HEK293 (cell line): ENCODE measurements at regions not wholly inside any gene's neighbourhood (a gene's known extent, or its start where the extent isn't known, plus 50 kb on each side); places are given as distances from the start of the nearest gene placed in this dataset.

Experiments
- TCF7L2 ChIP-seq: IDR thresholded peaks from 2 replicates; pipeline ENCODE4 v1.6.1; 2011; ENCODE audit warnings: low read depth, mild to moderate bottlenecking, inconsistent platforms, low read length, moderate library complexity, borderline replicate concordance
- ZNF23 ChIP-seq: fragments of 450-650 bp; formaldehyde crosslinking; IDR thresholded peaks from 2 replicates; pipeline ENCODE4 v1.5.1; 2016; ENCODE audit warnings: missing biosample characterization, missing genetic modification characterization, borderline replicate concordance
- ZNF274 ChIP-seq, 2 experiments: fragments of 200-500 bp in 1 of 2; fragments of 450-650 bp in 1 of 2; sonication (Bioruptor generic) in 1 of 2; formaldehyde crosslinking in 1 of 2; IDR thresholded peaks; 2 replicates each; pipeline versions ENCODE4 v1.5.1 to v1.6.1; 2014 to 2016; ENCODE audit warnings: borderline replicate concordance in 1 of 2, inconsistent platforms in 1 of 2, low read length in 1 of 2, missing biosample characterization in 1 of 2, missing genetic modification characterization in 1 of 2
- ZNF354C ChIP-seq: fragments of 450-650 bp; formaldehyde crosslinking; IDR thresholded peaks from 2 replicates; pipeline ENCODE4 v1.5.1; 2016; ENCODE audit warnings: missing biosample characterization, missing genetic modification characterization, low read depth, borderline replicate concordance
- ZNF423 ChIP-seq: fragments of 450-650 bp; formaldehyde crosslinking; IDR thresholded peaks from 2 replicates; pipeline ENCODE4 v1.5.1; 2016; ENCODE audit warnings: missing biosample characterization, missing genetic modification characterization
- ZNF514 ChIP-seq: fragments of 450-650 bp; formaldehyde crosslinking; IDR thresholded peaks from 2 replicates; pipeline ENCODE4 v1.5.1; 2016; ENCODE audit warnings: missing biosample characterization, missing genetic modification characterization
- ZNF621 ChIP-seq: fragments of 450-650 bp; formaldehyde crosslinking; IDR thresholded peaks from 2 replicates; pipeline ENCODE4 v1.5.1; 2017; ENCODE audit warnings: missing biosample characterization, missing genetic modification characterization
- TF ChIP-seq, protein P1 (sequence below): fragments of 450-650 bp; formaldehyde crosslinking; IDR thresholded peaks from 2 replicates; pipeline ENCODE4 v1.5.1; 2016; ENCODE audit warnings: missing biosample characterization, missing genetic modification characterization
- TF ChIP-seq, protein P2 (sequence below): fragments of 450-650 bp; formaldehyde crosslinking; IDR thresholded peaks from 2 replicates; pipeline ENCODE4 v1.5.1; 2016; ENCODE audit warnings: missing biosample characterization, missing genetic modification characterization, low read depth
- TF ChIP-seq, protein P3 (sequence below): fragments of 450-650 bp; formaldehyde crosslinking; IDR thresholded peaks from 2 replicates; pipeline ENCODE4 v1.5.1; 2016; ENCODE audit warnings: missing biosample characterization, missing genetic modification characterization
- TF ChIP-seq, protein P4 (sequence below): fragments of 450-650 bp; formaldehyde crosslinking; IDR thresholded peaks from 2 replicates; pipeline ENCODE4 v1.5.1; 2016; ENCODE audit warnings: missing biosample characterization, missing genetic modification characterization, low read depth
- TF ChIP-seq, protein P5 (sequence below): fragments of 450-650 bp; formaldehyde crosslinking; optimal IDR thresholded peaks from 2 replicates; pipeline ENCODE3; 2016; ENCODE audit warnings: missing biosample characterization, mild to moderate bottlenecking, missing genetic modification characterization

DNA sequence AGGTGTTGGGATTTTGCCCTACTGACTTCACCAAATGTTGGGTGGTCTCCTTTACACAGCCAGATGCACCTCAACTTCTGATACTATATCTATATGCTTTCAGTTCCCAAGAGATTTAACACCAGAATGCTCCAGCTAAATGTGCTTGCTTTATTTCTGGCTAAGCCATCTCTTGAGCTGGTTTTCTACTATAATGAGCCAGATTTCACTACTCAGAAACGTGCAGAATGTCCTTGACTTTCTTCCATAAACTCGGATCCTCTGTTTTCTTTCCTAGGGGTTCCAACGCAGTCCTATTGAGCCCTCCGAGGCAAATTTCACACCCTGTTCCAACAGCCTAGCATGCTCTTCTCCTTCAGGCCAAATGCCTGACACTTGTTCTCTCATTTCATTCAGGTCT, 200.3 kb downstream of the DPY19L2 start:
- TF ChIP-seq ZNF423 (tag by site-specific recombination) (no peak), ZNF274 (IDR thresholded peaks at IDR 0.05; ENCODE audit: low read length) (no peak), ZNF274 (tag by site-specific recombination; IDR thresholded peaks at IDR 0.05; ENCODE audit: borderline replicate concordance) (no peak), ZNF23 (tag by site-specific recombination) (no peak), ZNF354C (no peak), ZNF621 (tag by site-specific recombination) (no peak), TCF7L2 (no peak), ZNF514 (tag by site-specific recombination) (no peak)
- TF ChIP-seq, protein P1, sequence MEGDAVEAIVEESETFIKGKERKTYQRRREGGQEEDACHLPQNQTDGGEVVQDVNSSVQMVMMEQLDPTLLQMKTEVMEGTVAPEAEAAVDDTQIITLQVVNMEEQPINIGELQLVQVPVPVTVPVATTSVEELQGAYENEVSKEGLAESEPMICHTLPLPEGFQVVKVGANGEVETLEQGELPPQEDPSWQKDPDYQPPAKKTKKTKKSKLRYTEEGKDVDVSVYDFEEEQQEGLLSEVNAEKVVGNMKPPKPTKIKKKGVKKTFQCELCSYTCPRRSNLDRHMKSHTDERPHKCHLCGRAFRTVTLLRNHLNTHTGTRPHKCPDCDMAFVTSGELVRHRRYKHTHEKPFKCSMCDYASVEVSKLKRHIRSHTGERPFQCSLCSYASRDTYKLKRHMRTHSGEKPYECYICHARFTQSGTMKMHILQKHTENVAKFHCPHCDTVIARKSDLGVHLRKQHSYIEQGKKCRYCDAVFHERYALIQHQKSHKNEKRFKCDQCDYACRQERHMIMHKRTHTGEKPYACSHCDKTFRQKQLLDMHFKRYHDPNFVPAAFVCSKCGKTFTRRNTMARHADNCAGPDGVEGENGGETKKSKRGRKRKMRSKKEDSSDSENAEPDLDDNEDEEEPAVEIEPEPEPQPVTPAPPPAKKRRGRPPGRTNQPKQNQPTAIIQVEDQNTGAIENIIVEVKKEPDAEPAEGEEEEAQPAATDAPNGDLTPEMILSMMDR (tag by site-specific recombination), result no peak
- TF ChIP-seq, protein P2, sequence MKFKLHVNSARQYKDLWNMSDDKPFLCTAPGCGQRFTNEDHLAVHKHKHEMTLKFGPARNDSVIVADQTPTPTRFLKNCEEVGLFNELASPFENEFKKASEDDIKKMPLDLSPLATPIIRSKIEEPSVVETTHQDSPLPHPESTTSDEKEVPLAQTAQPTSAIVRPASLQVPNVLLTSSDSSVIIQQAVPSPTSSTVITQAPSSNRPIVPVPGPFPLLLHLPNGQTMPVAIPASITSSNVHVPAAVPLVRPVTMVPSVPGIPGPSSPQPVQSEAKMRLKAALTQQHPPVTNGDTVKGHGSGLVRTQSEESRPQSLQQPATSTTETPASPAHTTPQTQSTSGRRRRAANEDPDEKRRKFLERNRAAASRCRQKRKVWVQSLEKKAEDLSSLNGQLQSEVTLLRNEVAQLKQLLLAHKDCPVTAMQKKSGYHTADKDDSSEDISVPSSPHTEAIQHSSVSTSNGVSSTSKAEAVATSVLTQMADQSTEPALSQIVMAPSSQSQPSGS (tag by site-specific recombination), result no peak
- TF ChIP-seq, protein P3, sequence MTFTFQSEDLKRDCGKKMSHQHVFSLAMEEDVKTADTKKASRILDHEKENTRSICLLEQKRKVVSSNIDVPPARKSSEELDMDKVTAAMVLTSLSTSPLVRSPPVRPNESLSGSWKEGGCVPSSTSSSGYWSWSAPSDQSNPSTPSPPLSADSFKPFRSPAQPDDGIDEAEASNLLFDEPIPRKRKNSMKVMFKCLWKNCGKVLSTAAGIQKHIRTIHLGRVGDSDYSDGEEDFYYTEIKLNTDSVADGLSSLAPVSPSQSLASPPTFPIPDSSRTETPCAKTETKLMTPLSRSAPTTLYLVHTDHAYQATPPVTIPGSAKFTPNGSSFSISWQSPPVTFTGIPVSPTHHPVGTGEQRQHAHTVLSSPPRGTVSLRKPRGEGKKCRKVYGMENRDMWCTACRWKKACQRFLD (tag by site-specific recombination), result no peak
- TF ChIP-seq, protein P4, sequence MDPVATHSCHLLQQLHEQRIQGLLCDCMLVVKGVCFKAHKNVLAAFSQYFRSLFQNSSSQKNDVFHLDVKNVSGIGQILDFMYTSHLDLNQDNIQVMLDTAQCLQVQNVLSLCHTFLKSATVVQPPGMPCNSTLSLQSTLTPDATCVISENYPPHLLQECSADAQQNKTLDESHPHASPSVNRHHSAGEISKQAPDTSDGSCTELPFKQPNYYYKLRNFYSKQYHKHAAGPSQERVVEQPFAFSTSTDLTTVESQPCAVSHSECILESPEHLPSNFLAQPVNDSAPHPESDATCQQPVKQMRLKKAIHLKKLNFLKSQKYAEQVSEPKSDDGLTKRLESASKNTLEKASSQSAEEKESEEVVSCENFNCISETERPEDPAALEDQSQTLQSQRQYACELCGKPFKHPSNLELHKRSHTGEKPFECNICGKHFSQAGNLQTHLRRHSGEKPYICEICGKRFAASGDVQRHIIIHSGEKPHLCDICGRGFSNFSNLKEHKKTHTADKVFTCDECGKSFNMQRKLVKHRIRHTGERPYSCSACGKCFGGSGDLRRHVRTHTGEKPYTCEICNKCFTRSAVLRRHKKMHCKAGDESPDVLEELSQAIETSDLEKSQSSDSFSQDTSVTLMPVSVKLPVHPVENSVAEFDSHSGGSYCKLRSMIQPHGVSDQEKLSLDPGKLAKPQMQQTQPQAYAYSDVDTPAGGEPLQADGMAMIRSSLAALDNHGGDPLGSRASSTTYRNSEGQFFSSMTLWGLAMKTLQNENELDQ (tag by site-specific recombination), result no peak
- TF ChIP-seq, protein P5, sequence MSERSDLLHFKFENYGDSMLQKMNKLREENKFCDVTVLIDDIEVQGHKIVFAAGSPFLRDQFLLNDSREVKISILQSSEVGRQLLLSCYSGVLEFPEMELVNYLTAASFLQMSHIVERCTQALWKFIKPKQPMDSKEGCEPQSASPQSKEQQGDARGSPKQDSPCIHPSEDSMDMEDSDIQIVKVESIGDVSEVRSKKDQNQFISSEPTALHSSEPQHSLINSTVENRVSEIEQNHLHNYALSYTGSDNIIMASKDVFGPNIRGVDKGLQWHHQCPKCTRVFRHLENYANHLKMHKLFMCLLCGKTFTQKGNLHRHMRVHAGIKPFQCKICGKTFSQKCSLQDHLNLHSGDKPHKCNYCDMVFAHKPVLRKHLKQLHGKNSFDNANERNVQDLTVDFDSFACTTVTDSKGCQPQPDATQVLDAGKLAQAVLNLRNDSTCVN (tag by site-specific recombination), result no peak
